ENCODE measurements at regions not wholly inside any gene's neighbourhood (a gene's known extent, or its start where the extent isn't known, plus 50 kb on each side); places are given as distances from the start of the nearest gene placed in this dataset.

DNA sequence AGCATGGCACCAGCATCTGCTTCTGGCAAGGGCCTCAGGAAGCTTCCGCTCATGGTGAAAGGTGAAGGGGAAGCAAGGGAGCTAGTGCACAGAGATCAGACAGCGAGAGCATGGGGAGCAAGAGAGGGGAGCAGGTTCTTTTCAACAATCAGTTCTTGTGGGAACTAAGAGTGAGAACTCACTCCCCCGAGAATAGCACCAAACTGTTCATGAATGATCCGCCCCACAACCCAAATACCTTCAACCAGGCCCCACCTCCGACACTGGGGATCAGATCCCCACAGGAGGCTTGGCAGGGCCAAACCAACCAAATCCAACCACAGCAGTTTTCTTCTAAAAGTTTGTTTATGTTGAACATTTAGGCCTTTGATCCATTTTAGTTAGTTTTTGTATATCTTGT is 69.7 kb upstream of the BHLHE23 start:
- H3K9me3 ChIP-seq (ENCODE audit: control insufficient read depth, low read length), result peaks cover 5% of the 10 kb centered on the region
- peaks cover 16% of the 10 kb centered on the region for H3K27me3 ChIP-seq (replicated peaks; ENCODE audit: control insufficient read depth, insufficient read depth, low read length, poor library complexity, severe bottlenecking)

GRCh38 chr20:63074631-63075030 is 67.9 kb upstream of the BHLHE23 start:
- DNase-seq, result no peak
- Histone ChIP-seq H3K36me3 (ENCODE audit: control insufficient read depth, insufficient read depth, low read length) (no peaks in the 10 kb centered on the region), H3K27me3 (replicated peaks; ENCODE audit: control insufficient read depth, insufficient read depth, low read length, poor library complexity, severe bottlenecking) (peaks cover 26% of the 10 kb centered on the region)

More for the DNA sequence above, 69.7 kb upstream of the BHLHE23 start:
- no peak overlapping the region for H3K27ac ChIP-seq (ENCODE audit: insufficient read depth, low read length, poor library complexity, severe bottlenecking)
- H3K4me1 ChIP-seq (ENCODE audit: control insufficient read depth, insufficient read depth, low read length, poor library complexity, severe bottlenecking), result no peaks in the 10 kb centered on the region
- H3K4me3 ChIP-seq (ENCODE audit: insufficient read depth, low read depth, low read length, poor library complexity, severe bottlenecking), result no peak overlapping the region
- DNase-seq, result no peak
- no peaks in the 10 kb centered on the region for H3K36me3 ChIP-seq (ENCODE audit: control insufficient read depth, insufficient read depth, low read length)

GRCh38 chr20:63074182-63074581 is 67.4 kb upstream of the BHLHE23 start:
- no peak overlapping the region for H3K27ac ChIP-seq (ENCODE audit: insufficient read depth, low read length, poor library complexity, severe bottlenecking)
- DNase-seq, result no peak
- H3K9me3 ChIP-seq (ENCODE audit: control insufficient read depth, low read length), result peaks cover 2% of the 10 kb centered on the region
- no peak overlapping the region for H3K4me3 ChIP-seq (ENCODE audit: insufficient read depth, low read depth, low read length, poor library complexity, severe bottlenecking)
- H3K36me3 ChIP-seq (ENCODE audit: control insufficient read depth, insufficient read depth, low read length), result no peaks in the 10 kb centered on the region
- no peaks in the 10 kb centered on the region for H3K4me1 ChIP-seq (ENCODE audit: control insufficient read depth, insufficient read depth, low read length, poor library complexity, severe bottlenecking)
- H3K27me3 ChIP-seq (replicated peaks; ENCODE audit: control insufficient read depth, insufficient read depth, low read length, poor library complexity, severe bottlenecking), result peaks cover 30% of the 10 kb centered on the region

More at GRCh38 chr20:63074631-63075030, 67.9 kb upstream of the BHLHE23 start:
- no peaks in the 10 kb centered on the region for H3K4me1 ChIP-seq (ENCODE audit: control insufficient read depth, insufficient read depth, low read length, poor library complexity, severe bottlenecking)
- peaks cover 5% of the 10 kb centered on the region for H3K9me3 ChIP-seq (ENCODE audit: control insufficient read depth, low read length)
- H3K27ac ChIP-seq (ENCODE audit: insufficient read depth, low read length, poor library complexity, severe bottlenecking), result no peak overlapping the region
- H3K4me3 ChIP-seq (ENCODE audit: insufficient read depth, low read depth, low read length, poor library complexity, severe bottlenecking), result no peak overlapping the region

DNA sequence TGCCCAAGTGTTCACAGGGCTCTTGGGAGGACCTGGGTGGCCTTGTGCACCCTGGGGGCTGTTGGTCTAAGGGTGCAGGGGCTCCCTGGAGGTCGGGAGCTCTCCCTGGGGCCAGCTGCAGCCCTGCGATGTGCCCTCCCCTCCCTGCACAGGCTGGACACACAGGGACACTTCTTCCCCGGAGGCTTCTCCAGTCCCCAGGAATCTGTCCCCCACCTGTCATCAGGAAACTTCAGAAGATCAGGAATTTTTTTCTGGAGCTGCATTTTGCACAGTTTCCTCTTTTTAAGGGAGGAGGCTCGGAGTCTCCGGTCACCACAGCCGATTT is 66.9 kb upstream of the BHLHE23 start:
- DNase-seq, result no peak

GRCh38 chr20:63072991-63073737 is 66.4 kb upstream of the BHLHE23 start:
- H3K27ac ChIP-seq (ENCODE audit: insufficient read depth, low read length, poor library complexity, severe bottlenecking), result no peak overlapping the region
- no peaks in the 10 kb centered on the region for H3K36me3 ChIP-seq (ENCODE audit: control insufficient read depth, insufficient read depth, low read length)
- peaks cover 40% of the 10 kb centered on the region for H3K27me3 ChIP-seq (replicated peaks; ENCODE audit: control insufficient read depth, insufficient read depth, low read length, poor library complexity, severe bottlenecking)
- no peak overlapping the region for H3K4me3 ChIP-seq (ENCODE audit: insufficient read depth, low read depth, low read length, poor library complexity, severe bottlenecking)
- no peak for DNase-seq
- H3K4me1 ChIP-seq (ENCODE audit: control insufficient read depth, insufficient read depth, low read length, poor library complexity, severe bottlenecking), result no peaks in the 10 kb centered on the region
- H3K9me3 ChIP-seq (ENCODE audit: control insufficient read depth, low read length), result no peaks in the 10 kb centered on the region

More for the DNA sequence above, 66.9 kb upstream of the BHLHE23 start:
- Histone ChIP-seq H3K9me3 (ENCODE audit: control insufficient read depth, low read length) (no peaks in the 10 kb centered on the region), H3K4me1 (ENCODE audit: control insufficient read depth, insufficient read depth, low read length, poor library complexity, severe bottlenecking) (no peaks in the 10 kb centered on the region), H3K4me3 (ENCODE audit: insufficient read depth, low read depth, low read length, poor library complexity, severe bottlenecking) (no peak overlapping the region), H3K36me3 (ENCODE audit: control insufficient read depth, insufficient read depth, low read length) (no peaks in the 10 kb centered on the region), H3K27ac (ENCODE audit: insufficient read depth, low read length, poor library complexity, severe bottlenecking) (no peak overlapping the region), H3K27me3 (replicated peaks; ENCODE audit: control insufficient read depth, insufficient read depth, low read length, poor library complexity, severe bottlenecking) (peaks cover 35% of the 10 kb centered on the region)

- Histone ChIP-seq H3K4me3 (ENCODE audit: insufficient read depth, low read depth, low read length, poor library complexity, severe bottlenecking) (no peak overlapping the region), H3K36me3 (ENCODE audit: control insufficient read depth, insufficient read depth, low read length) (no peaks in the 10 kb centered on the region), H3K27me3 (replicated peaks; ENCODE audit: control insufficient read depth, insufficient read depth, low read length, poor library complexity, severe bottlenecking) (peaks cover 42% of the 10 kb centered on the region), H3K9me3 (ENCODE audit: control insufficient read depth, low read length) (no peaks in the 10 kb centered on the region), H3K4me1 (ENCODE audit: control insufficient read depth, insufficient read depth, low read length, poor library complexity, severe bottlenecking) (no peaks in the 10 kb centered on the region), H3K27ac (ENCODE audit: insufficient read depth, low read length, poor library complexity, severe bottlenecking) (no peak overlapping the region)
- DNase-seq, result no peak
Observed at GRCh38 chr20:63072231-63072791, 65.5 kb upstream of the BHLHE23 start.

GRCh38 chr20:63071541-63072181 is 64.9 kb upstream of the BHLHE23 start:
- Histone ChIP-seq H3K27me3 (replicated peaks; ENCODE audit: control insufficient read depth, insufficient read depth, low read length, poor library complexity, severe bottlenecking) (peaks cover 42% of the 10 kb centered on the region), H3K4me3 (ENCODE audit: insufficient read depth, low read depth, low read length, poor library complexity, severe bottlenecking) (no peak overlapping the region), H3K4me1 (ENCODE audit: control insufficient read depth, insufficient read depth, low read length, poor library complexity, severe bottlenecking) (no peaks in the 10 kb centered on the region), H3K27ac (ENCODE audit: insufficient read depth, low read length, poor library complexity, severe bottlenecking) (no peak overlapping the region), H3K36me3 (ENCODE audit: control insufficient read depth, insufficient read depth, low read length) (no peaks in the 10 kb centered on the region), H3K9me3 (ENCODE audit: control insufficient read depth, low read length) (no peaks in the 10 kb centered on the region)
- no peak for DNase-seq

DNA sequence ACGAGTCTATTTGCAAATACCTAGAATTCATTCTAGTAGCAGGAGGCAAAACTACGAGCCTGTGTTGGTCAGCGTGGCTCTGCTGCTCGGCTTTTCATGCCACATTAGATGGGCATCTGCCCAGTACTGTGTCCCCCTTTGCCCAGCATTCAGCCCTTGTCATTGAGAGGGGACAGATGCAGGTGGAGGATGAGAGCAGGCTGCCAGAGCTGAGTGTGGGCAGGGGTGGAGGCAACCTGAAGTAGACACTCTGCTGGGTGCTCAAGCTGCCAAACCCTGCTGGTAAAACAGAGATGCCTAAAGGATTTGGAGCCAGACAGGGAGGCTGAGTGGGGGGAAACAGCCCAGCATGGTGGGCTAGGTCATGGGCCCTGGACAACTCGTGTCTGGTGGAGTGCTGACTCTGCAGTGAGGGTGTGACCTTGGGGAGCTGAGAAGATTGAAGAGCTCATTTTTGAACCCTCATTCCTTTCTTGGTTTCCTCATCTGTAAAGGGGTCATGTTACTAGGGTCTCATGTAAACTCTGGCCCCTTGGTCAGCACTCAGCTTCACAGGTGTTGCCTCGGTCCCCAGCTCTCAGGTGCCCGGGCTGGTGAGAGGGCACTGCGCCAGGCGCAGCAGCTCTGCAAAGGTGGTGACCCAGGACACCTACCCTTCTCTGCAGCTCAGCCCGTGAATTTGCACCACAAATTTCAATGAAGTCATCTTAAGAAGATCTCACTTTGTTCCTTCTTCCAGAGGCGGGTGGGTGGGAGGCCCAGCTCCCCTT is 64.2 kb upstream of the BHLHE23 start:
- Histone ChIP-seq H3K9me3 (ENCODE audit: control insufficient read depth, low read length) (no peaks in the 10 kb centered on the region), H3K36me3 (ENCODE audit: control insufficient read depth, insufficient read depth, low read length) (no peaks in the 10 kb centered on the region), H3K27me3 (replicated peaks; ENCODE audit: control insufficient read depth, insufficient read depth, low read length, poor library complexity, severe bottlenecking) (peaks cover 42% of the 10 kb centered on the region), H3K4me1 (ENCODE audit: control insufficient read depth, insufficient read depth, low read length, poor library complexity, severe bottlenecking) (no peaks in the 10 kb centered on the region), H3K27ac (ENCODE audit: insufficient read depth, low read length, poor library complexity, severe bottlenecking) (no peak overlapping the region), H3K4me3 (ENCODE audit: insufficient read depth, low read depth, low read length, poor library complexity, severe bottlenecking) (no peak overlapping the region)
- no peak for DNase-seq

- no peaks in the 10 kb centered on the region for H3K4me1 ChIP-seq (ENCODE audit: control insufficient read depth, insufficient read depth, low read length, poor library complexity, severe bottlenecking)
- H3K4me3 ChIP-seq (ENCODE audit: insufficient read depth, low read depth, low read length, poor library complexity, severe bottlenecking), result no peak overlapping the region
- no peak for DNase-seq
- no peaks in the 10 kb centered on the region for H3K36me3 ChIP-seq (ENCODE audit: control insufficient read depth, insufficient read depth, low read length)
- H3K27ac ChIP-seq (ENCODE audit: insufficient read depth, low read length, poor library complexity, severe bottlenecking), result no peak overlapping the region
- H3K27me3 ChIP-seq (replicated peaks; ENCODE audit: control insufficient read depth, insufficient read depth, low read length, poor library complexity, severe bottlenecking), result peaks cover 42% of the 10 kb centered on the region
- no peaks in the 10 kb centered on the region for H3K9me3 ChIP-seq (ENCODE audit: control insufficient read depth, low read length)
Observed at GRCh38 chr20:63070301-63070625, 63.5 kb upstream of the BHLHE23 start.
